ENCODE measurements at regions not wholly inside any gene's neighbourhood (a gene's known extent, or its start where the extent isn't known, plus 50 kb on each side); places are given as distances from the start of the nearest gene placed in this dataset.

DNA sequence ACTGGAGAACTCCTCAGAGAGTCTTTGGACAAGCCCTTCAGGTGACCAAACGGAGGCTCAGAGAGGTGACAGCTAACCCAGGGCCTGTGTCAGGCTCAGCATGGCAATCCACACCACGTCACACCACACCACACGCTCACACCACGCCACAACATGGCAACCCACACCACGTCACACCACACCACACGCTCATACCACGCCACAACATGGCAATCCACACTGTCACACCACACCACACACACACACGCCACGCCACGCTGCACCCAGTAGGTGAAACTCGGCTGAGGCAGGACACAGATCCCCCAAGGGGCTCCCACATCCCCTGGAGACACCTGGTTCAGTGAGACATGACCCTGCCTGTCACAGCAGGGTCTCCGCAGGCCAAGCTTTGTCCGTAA, 107.3 kb downstream of the PDGFA start:
- no peak for TF ChIP-seq CTCF (IDR thresholded peaks at IDR 0.05; ENCODE audit: unreplicated experiment)

DNA sequence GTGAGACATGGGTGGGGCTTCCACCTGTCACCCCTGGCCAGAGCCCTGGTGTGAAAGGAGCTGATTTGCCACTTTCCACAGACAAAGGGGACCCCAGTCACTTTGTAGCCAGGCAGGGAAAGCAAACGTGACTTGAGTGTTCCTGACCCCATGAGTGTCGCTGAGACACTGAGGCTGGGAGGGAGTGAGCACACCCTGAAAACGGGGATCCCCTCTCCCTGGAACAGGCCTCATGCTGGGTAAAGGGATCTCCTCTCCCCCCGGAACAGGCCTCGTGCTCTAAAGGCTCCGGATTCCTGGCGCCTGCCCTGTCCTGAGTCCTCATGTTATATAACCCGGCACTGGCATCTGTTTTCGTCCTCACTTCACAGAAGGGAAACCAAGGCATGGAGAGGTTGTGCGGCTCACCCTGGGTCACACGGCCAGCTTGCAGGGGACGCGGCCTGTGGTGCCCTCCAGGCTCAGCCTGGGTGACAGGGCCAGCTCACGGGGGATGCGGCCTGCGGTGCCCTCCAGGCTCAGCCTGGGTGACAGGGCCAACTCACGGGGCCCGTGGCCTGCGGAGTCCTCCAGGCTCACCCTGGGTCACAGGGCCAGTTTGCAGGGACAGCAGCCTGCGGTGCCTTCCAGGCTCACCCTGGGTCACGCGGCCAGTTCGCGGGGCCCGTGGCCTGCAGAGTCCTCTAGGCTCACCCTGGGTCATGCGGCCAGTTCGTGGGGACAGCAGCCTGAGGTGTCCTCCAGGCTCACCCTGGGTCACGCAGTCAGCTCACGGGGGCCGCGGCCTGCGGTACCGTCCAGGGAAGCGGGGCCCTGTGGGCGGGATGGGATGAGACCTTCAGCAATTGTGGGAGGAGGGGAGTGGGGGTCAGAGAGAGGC, 104.7 kb downstream of the PDGFA start:
- Mint-ChIP-seq H3K9me3 (ENCODE audit: unreplicated experiment) (no peaks in the 10 kb centered on the region), H3K4me1 (ENCODE audit: insufficient read depth, unreplicated experiment) (no peaks in the 10 kb centered on the region), H3K27me3 (ENCODE audit: insufficient read depth, unreplicated experiment) (no peaks in the 10 kb centered on the region), H3K4me3 (ENCODE audit: unreplicated experiment) (no peak overlapping the region), H3K27ac (ENCODE audit: low read depth, unreplicated experiment) (no peak overlapping the region), H3K36me3 (ENCODE audit: insufficient read depth, unreplicated experiment) (peaks cover 6% of the 10 kb centered on the region)
- TF ChIP-seq CTCF (IDR thresholded peaks at IDR 0.05; ENCODE audit: unreplicated experiment) = no peak
- ChIA-PET CTCF (no interaction called here), POLR2A (no interaction called here)
- DNase-seq (ENCODE audit: unreplicated experiment) = no peak
- intact Hi-C loops (cut with micrococcal nuclease) = no loop called here
- no TSS peak for BruUV-seq (replicated peaks)

More for the DNA sequence above, 107.3 kb downstream of the PDGFA start:
- no peak for DNase-seq (ENCODE audit: unreplicated experiment)
- ChIA-PET CTCF (interaction anchor here (0.6 to 1.0 kb wide), 3 partner anchors 79 to 178 kb away, joined by 3 read pairs; no protein-coding TSS in a partner anchor), POLR2A (no interaction called here)
- intact Hi-C loops (cut with micrococcal nuclease) = no loop called here
- peaks cover 7% of the 10 kb centered on the region for H3K9me3 Mint-ChIP-seq (ENCODE audit: unreplicated experiment)
- no peak overlapping the region for H3K4me3 Mint-ChIP-seq (ENCODE audit: unreplicated experiment)
- BruUV-seq (replicated peaks) = no TSS peak
- no peaks in the 10 kb centered on the region for H3K36me3 Mint-ChIP-seq (ENCODE audit: insufficient read depth, unreplicated experiment)
- no peak overlapping the region for H3K27ac Mint-ChIP-seq (ENCODE audit: low read depth, unreplicated experiment)
- H3K4me1 Mint-ChIP-seq (ENCODE audit: insufficient read depth, unreplicated experiment) = no peaks in the 10 kb centered on the region
- H3K27me3 Mint-ChIP-seq (ENCODE audit: insufficient read depth, unreplicated experiment) = peaks cover 17% of the 10 kb centered on the region

- BruUV-seq (replicated peaks) = no TSS peak
- Mint-ChIP-seq H3K9me3 (ENCODE audit: unreplicated experiment) (no peaks in the 10 kb centered on the region), H3K4me3 (ENCODE audit: unreplicated experiment) (no peak overlapping the region), H3K27me3 (ENCODE audit: insufficient read depth, unreplicated experiment) (no peaks in the 10 kb centered on the region), H3K27ac (ENCODE audit: low read depth, unreplicated experiment) (no peak overlapping the region), H3K36me3 (ENCODE audit: insufficient read depth, unreplicated experiment) (peaks cover 6% of the 10 kb centered on the region), H3K4me1 (ENCODE audit: insufficient read depth, unreplicated experiment) (no peaks in the 10 kb centered on the region)
- no peak for TF ChIP-seq CTCF (IDR thresholded peaks at IDR 0.05; ENCODE audit: unreplicated experiment)
- DNase-seq (ENCODE audit: unreplicated experiment) = no peak
- ChIA-PET CTCF (no interaction called here), POLR2A (no interaction called here)
- intact Hi-C loops (cut with micrococcal nuclease) = no loop called here
Measured at GRCh38 chr7:415646-416525, 103.8 kb downstream of the PDGFA start.
